HCT116 (cell line): ENCODE measurements at regions not wholly inside any gene's neighbourhood (a gene's known extent, or its start where the extent isn't known, plus 50 kb on each side); places are given as distances from the start of the nearest gene placed in this dataset.

Experiments
- ATAC-seq: fragments of 200-7000 bp; cut with Tn5 transposase; 2 replicates; pipeline ENCODE4 v1.9.1; 2020; ENCODE audit warnings: mild to moderate bottlenecking, moderate library complexity
- BruUV-seq: library from RNA; stranded (reverse); fragments of 400-500 nt; replicated peaks from 2 replicates; lab custom pipeline; 2021; lab: Mats Ljungman, UMichigan
- CTCF ChIA-PET: fragments of 300-600 bp; sonication (Branson Sonifier 250); formaldehyde crosslinking; loops from one replicate; lab custom pipeline; 2021; ENCODE audit warnings: antibody characterized with exemption; lab: Charles Lee
- POLR2A ChIA-PET: fragments of 300-600, 350-600 bp; sonication (Branson Sonifier 250); formaldehyde crosslinking; loops from one replicate; lab custom pipeline; 2021; ENCODE audit warnings: antibody characterized with exemption; lab: Charles Lee
- RAD21 ChIA-PET, 2 experiments: fragments of 300-600 bp; sonication (Branson Sonifier 250); formaldehyde crosslinking; loops; one replicate each; lab custom pipeline; 2023; ENCODE audit warnings: low total read pairs in 2 of 2; ENCODE audit not compliant: uncharacterized antibody in 2 of 2, unreplicated experiment in 2 of 2, low non-redundant PET in 1 of 2; lab: Charles Lee
- DNase-seq: peaks from one replicate; pipeline ENCODE4 v3.0.0-alpha.2; 2010; ENCODE audit warnings: low read depth, low spot score
- H2AFZ ChIP-seq: fragments of 200-600 bp; shearing (Covaris generic), sonication (generic); 2 replicates; pipeline ENCODE4 v1.6.1; 2017; ENCODE audit warnings: low read depth, mixed run types, mixed read lengths, antibody characterized with exemption, low read length; ENCODE audit not compliant: poor library complexity, severe bottlenecking
- H3K27ac ChIP-seq: 2 replicates; pipeline ENCODE4 v1.5.1; 2012; ENCODE audit warnings: low read depth, low read length
- H3K27me3 ChIP-seq: fragments of 200-600 bp; sonication (generic); 2 replicates; pipeline ENCODE4 v1.6.1; 2016; ENCODE audit warnings: mixed run types, low read length, mixed read lengths; ENCODE audit not compliant: insufficient read depth
- H3K36me3 ChIP-seq, 2 experiments: fragments of 200-500 bp in 1 of 2; fragments of 200-600 bp in 1 of 2; sonication (Bioruptor generic) in 1 of 2; sonication (generic) in 1 of 2; 2 replicates each; pipeline versions ENCODE4 v1.5.1 to v1.6.1; 2014 to 2016; ENCODE audit warnings: low read length in 2 of 2, inconsistent platforms in 1 of 2, mixed read lengths in 1 of 2, mixed run types in 1 of 2; ENCODE audit not compliant: insufficient read depth in 2 of 2, control insufficient read depth in 1 of 2
- H3K4me1 ChIP-seq, 2 experiments: fragments of 200-600 bp in 1 of 2; sonication (generic) in 1 of 2; 2 replicates each; pipeline versions ENCODE4 v1.5.1 to v1.6.1; 2012 to 2017; ENCODE audit warnings: low read length in 2 of 2, inconsistent platforms in 1 of 2, mild to moderate bottlenecking in 1 of 2, mixed read lengths in 1 of 2, mixed run types in 1 of 2, moderate library complexity in 1 of 2; ENCODE audit not compliant: insufficient read depth in 2 of 2, control insufficient read depth in 1 of 2
- H3K4me2 ChIP-seq: fragments of 200-600 bp; sonication (generic); 2 replicates; pipeline ENCODE4 v1.6.1; 2017; ENCODE audit warnings: mixed run types, low read length, mixed read lengths
- H3K4me3 ChIP-seq, 2 experiments: fragments of 200-600 bp in 1 of 2; sonication (generic) in 1 of 2; replicated peaks in 1 of 2; 2 replicates each; pipeline ENCODE4 v1.5.1; 2011 to 2016; ENCODE audit warnings: low read length in 2 of 2, control low read depth in 1 of 2, low read depth in 1 of 2, mild to moderate bottlenecking in 1 of 2, mixed read lengths in 1 of 2, mixed run types in 1 of 2
- H3K79me2 ChIP-seq: fragments of 200-600 bp; sonication (generic); 2 replicates; pipeline ENCODE4 v1.6.1; 2017; ENCODE audit warnings: mild to moderate bottlenecking, mixed run types, low read length, moderate library complexity, mixed read lengths; ENCODE audit not compliant: insufficient read depth
- H3K9ac ChIP-seq: fragments of 200-600 bp; sonication (generic); 2 replicates; pipeline ENCODE4 v1.6.1; 2016; ENCODE audit warnings: low read length, mixed read lengths
- H3K9me2 ChIP-seq: fragments of 200-600 bp; sonication (generic), shearing (Covaris generic); 2 replicates; pipeline ENCODE4 v1.6.1; 2017; ENCODE audit warnings: mixed run types, mild to moderate bottlenecking, moderate library complexity; ENCODE audit not compliant: insufficient read depth
- H3K9me3 ChIP-seq, 2 experiments: fragments of 200-500 bp in 1 of 2; fragments of 200-600 bp in 1 of 2; sonication (Bioruptor generic) in 1 of 2; sonication (generic) in 1 of 2; 2 replicates each; pipeline ENCODE4 v1.6.1; 2014 to 2017; ENCODE audit warnings: low read length in 2 of 2, mixed read lengths in 2 of 2, inconsistent platforms in 1 of 2, low read depth in 1 of 2, mild to moderate bottlenecking in 1 of 2, mixed run types in 1 of 2, moderate library complexity in 1 of 2; ENCODE audit not compliant: control insufficient read depth in 1 of 2, insufficient read depth in 1 of 2
- H4K20me1 ChIP-seq: fragments of 200-600 bp; sonication (generic), shearing (Covaris generic); 2 replicates; pipeline ENCODE4 v1.6.1; 2017; ENCODE audit warnings: mixed run types, mild to moderate bottlenecking, moderate library complexity; ENCODE audit not compliant: insufficient read depth
- CBX3 ChIP-seq: IDR thresholded peaks from 2 replicates; pipeline ENCODE4 v1.6.1; 2012; ENCODE audit warnings: low read depth
- CEBPB ChIP-seq: IDR thresholded peaks from 2 replicates; pipeline ENCODE4 v1.6.1; 2012; ENCODE audit warnings: low read depth
- JUND ChIP-seq: IDR thresholded peaks from 2 replicates; pipeline ENCODE4 v1.6.1; 2012
- POLR2AphosphoS5 ChIP-seq: IDR thresholded peaks from 2 replicates; pipeline ENCODE4 v1.6.1; 2011; ENCODE audit warnings: mild to moderate bottlenecking, low read depth, low read length, moderate library complexity
- SIN3A ChIP-seq: IDR thresholded peaks from 2 replicates; pipeline ENCODE4 v1.6.1; 2012; ENCODE audit warnings: low read depth
- TCF7L2 ChIP-seq: IDR thresholded peaks from 2 replicates; pipeline ENCODE4 v1.7.0; 2011; ENCODE audit warnings: borderline replicate concordance, inconsistent platforms; ENCODE audit not compliant: insufficient read depth, insufficient read length; ENCODE audit errors: extremely low read depth
- YY1 ChIP-seq: IDR thresholded peaks from 2 replicates; pipeline ENCODE4 v1.6.1; 2011; ENCODE audit warnings: low read length, low read depth, moderate library complexity, mild to moderate bottlenecking; ENCODE audit not compliant: insufficient replicate concordance; ENCODE audit errors: extremely low read depth
- ZFX ChIP-seq: fragments of 450-650 bp; IDR thresholded peaks from 2 replicates; pipeline ENCODE4 v1.6.1; 2017
- ZNF274 ChIP-seq: fragments of 200-500 bp; sonication (Bioruptor generic); IDR thresholded peaks from 2 replicates; pipeline ENCODE4 v1.6.1; 2014; ENCODE audit warnings: mild to moderate bottlenecking, low read depth, low read length, inconsistent platforms
- intact Hi-C: fragments of 100-400 bp; cut with micrococcal nuclease; formaldehyde crosslinking; loops from 2 replicates; pipeline ENCODE4 v1.10.0; 2022
- TF ChIP-seq, protein P1 (sequence below): IDR thresholded peaks from 2 replicates; pipeline ENCODE4 v1.6.1; 2012
- TF ChIP-seq, protein P2 (sequence below), 3 experiments: fragments of 200-600 bp in 1 of 3; sonication (generic) in 1 of 3; IDR thresholded peaks in 2 of 3; conservative IDR thresholded peaks in 1 of 3; 2 replicates each; pipeline ENCODE4 v1.5.1; 2012 to 2017; ENCODE audit warnings: low read depth in 2 of 3, low read length in 2 of 3, antibody characterized with exemption in 1 of 3, borderline replicate concordance in 1 of 3, control low read depth in 1 of 3, mild to moderate bottlenecking in 1 of 3, mixed read lengths in 1 of 3, mixed run types in 1 of 3, moderate library complexity in 1 of 3; ENCODE audit not compliant: insufficient read depth in 1 of 3
- TF ChIP-seq, protein P3 (sequence below): IDR thresholded peaks from 2 replicates; pipeline ENCODE4 v1.6.1; 2012

DNA sequence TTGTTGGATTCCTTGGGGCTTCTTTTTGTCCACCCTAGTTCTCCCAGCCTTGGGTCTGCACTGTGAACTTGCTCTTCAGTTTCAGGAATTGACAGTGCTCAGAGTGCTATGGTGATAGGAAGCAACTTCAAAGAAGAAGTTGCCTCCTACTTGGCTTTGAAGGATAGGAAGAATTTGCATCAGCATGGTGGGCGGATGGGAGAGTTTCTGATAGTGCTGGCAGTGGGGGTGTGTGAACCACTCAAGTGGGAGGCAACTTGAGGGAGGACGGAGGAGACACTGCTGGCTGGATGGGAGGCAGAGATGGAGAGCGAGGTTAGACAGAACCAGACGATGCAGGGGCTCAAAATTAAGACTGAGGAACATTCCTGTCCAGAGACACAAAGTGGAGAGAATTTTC is 164.4 kb upstream of the SKOR2 start:
- TF ChIP-seq, protein P1, sequence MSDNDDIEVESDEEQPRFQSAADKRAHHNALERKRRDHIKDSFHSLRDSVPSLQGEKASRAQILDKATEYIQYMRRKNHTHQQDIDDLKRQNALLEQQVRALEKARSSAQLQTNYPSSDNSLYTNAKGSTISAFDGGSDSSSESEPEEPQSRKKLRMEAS, result no peak
- TF ChIP-seq ZFX, result no peak
- TF ChIP-seq, protein P2, sequence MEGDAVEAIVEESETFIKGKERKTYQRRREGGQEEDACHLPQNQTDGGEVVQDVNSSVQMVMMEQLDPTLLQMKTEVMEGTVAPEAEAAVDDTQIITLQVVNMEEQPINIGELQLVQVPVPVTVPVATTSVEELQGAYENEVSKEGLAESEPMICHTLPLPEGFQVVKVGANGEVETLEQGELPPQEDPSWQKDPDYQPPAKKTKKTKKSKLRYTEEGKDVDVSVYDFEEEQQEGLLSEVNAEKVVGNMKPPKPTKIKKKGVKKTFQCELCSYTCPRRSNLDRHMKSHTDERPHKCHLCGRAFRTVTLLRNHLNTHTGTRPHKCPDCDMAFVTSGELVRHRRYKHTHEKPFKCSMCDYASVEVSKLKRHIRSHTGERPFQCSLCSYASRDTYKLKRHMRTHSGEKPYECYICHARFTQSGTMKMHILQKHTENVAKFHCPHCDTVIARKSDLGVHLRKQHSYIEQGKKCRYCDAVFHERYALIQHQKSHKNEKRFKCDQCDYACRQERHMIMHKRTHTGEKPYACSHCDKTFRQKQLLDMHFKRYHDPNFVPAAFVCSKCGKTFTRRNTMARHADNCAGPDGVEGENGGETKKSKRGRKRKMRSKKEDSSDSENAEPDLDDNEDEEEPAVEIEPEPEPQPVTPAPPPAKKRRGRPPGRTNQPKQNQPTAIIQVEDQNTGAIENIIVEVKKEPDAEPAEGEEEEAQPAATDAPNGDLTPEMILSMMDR (IDR thresholded peaks at IDR 0.05 in 2 of 3, conservative IDR thresholded peaks at IDR 0.05 in 1 of 3; ENCODE audit: borderline replicate concordance in 1 of 3, insufficient read depth in 1 of 3, low read depth in 2 of 3, low read length in 2 of 3), result no peak
- TF ChIP-seq POLR2AphosphoS5, result no peak
- no peak for TF ChIP-seq JUND
- TF ChIP-seq ZNF274, result no peak
- no peak for TF ChIP-seq YY1
- TF ChIP-seq TCF7L2, result no peak
- no peak for TF ChIP-seq SIN3A
- TF ChIP-seq, protein P3, sequence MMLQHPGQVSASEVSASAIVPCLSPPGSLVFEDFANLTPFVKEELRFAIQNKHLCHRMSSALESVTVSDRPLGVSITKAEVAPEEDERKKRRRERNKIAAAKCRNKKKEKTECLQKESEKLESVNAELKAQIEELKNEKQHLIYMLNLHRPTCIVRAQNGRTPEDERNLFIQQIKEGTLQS, result no peak
- no peak for TF ChIP-seq CBX3
- TF ChIP-seq CEBPB, result no peak
- ChIA-PET CTCF (no interaction called here), POLR2A (no interaction called here), RAD21 (no interaction called here)
- Histone ChIP-seq H4K20me1 (no peaks in the 10 kb centered on the region), H3K27ac (no peak overlapping the region), H3K4me3 (no peak overlapping the region), H3K4me1 (no peaks in the 10 kb centered on the region), H3K27me3 (peaks cover 87% of the 10 kb centered on the region), H3K9me2 (no peaks in the 10 kb centered on the region), H2AFZ (no peak overlapping the region), H3K36me3 (no peaks in the 10 kb centered on the region), H3K9me3 (no peaks in the 10 kb centered on the region), H3K9ac (no peak overlapping the region), H3K4me2 (no peak overlapping the region), H3K79me2 (no peaks in the 10 kb centered on the region)
- no peak for ATAC-seq
- intact Hi-C loops, result no loop called here
- BruUV-seq, result no TSS peak
- no peak for DNase-seq
